GM12878 (cell line): ENCODE measurements at regions not wholly inside any gene's neighbourhood (a gene's known extent, or its start where the extent isn't known, plus 50 kb on each side); places are given as distances from the start of the nearest gene placed in this dataset.

Experiments
- ATAC-seq: fragments of 200-7000 bp; cut with Tn5 transposase; 3 replicates; pipeline ENCODE4 v1.9.1; 2020; ENCODE audit warnings: mild to moderate bottlenecking, moderate library complexity
- BruUV-seq: library from RNA; stranded (reverse); fragments of 400-500 nt; replicated peaks from 2 replicates; lab custom pipeline; 2021; lab: Mats Ljungman, UMichigan
- CTCF ChIA-PET: fragments of 300-600 bp; sonication (Branson Sonifier 250); formaldehyde crosslinking; extraction: SDS; loops from one replicate; lab custom pipeline; 2021; ENCODE audit warnings: inconsistent platforms; lab: Yijun Ruan, JAX
- POLR2A ChIA-PET: fragments of 350-600 bp; formaldehyde crosslinking; extraction: SDS; loops from one replicate; lab custom pipeline; 2021; ENCODE audit warnings: inconsistent platforms; lab: Charles Lee
- RAD21 ChIA-PET: fragments of 300-600 bp; sonication (Branson Sonifier 250); formaldehyde crosslinking; loops from one replicate; lab custom pipeline; 2023; ENCODE audit warnings: antibody characterized with exemption; ENCODE audit not compliant: unreplicated experiment; lab: Charles Lee
- SMC1A ChIA-PET: fragments of 300-600 bp; sonication (Branson Sonifier 250); formaldehyde crosslinking; loops from one replicate; lab custom pipeline; 2023; ENCODE audit not compliant: unreplicated experiment, uncharacterized antibody; lab: Charles Lee
- DNase-seq: peaks from one replicate; pipeline ENCODE4 v3.0.0-alpha.2; 2011; ENCODE audit warnings: low read depth, low spot score
- FAIRE-seq: peaks from 3 replicates; lab custom pipeline; 2011; peaks lifted over from hg19 to GRCh38; lab: Jason Lieb, UNC
- H2AFZ ChIP-seq: 2 replicates; pipeline ENCODE4 v1.6.0; 2011; ENCODE audit warnings: low read depth, low read length, control low read depth; ENCODE audit not compliant: control insufficient read depth
- H3K27ac ChIP-seq: 2 replicates; pipeline ENCODE4 v1.5.1; 2011; ENCODE audit warnings: control low read depth; ENCODE audit not compliant: control insufficient read depth, insufficient read depth
- H3K27me3 ChIP-seq, 2 experiments: replicated peaks in 1 of 2; 2 replicates each; pipeline versions ENCODE4 v1.6.0 to v1.6.1; 2011; ENCODE audit warnings: low read length in 1 of 2; ENCODE audit not compliant: control insufficient read depth in 2 of 2, insufficient read depth in 2 of 2
- H3K36me3 ChIP-seq, 2 experiments: 2 replicates each; pipeline ENCODE4 v1.5.1; 2011; ENCODE audit warnings: low read length in 1 of 2; ENCODE audit not compliant: control insufficient read depth in 2 of 2, insufficient read depth in 2 of 2
- H3K4me1 ChIP-seq: 2 replicates; pipeline ENCODE4 v1.6.1; 2011; ENCODE audit warnings: mild to moderate bottlenecking, low read length, moderate library complexity, mixed read lengths; ENCODE audit not compliant: control insufficient read depth, insufficient read depth
- H3K4me2 ChIP-seq: 2 replicates; pipeline ENCODE4 v1.6.0; 2011; ENCODE audit warnings: control low read depth; ENCODE audit not compliant: control insufficient read depth, insufficient read depth
- H3K4me3 ChIP-seq: fragments of 200-600 bp; sonication (generic); 2 replicates; pipeline ENCODE4 v1.5.1; 2016
- H3K79me2 ChIP-seq: 2 replicates; pipeline ENCODE4 v1.6.0; 2011; ENCODE audit warnings: low read length; ENCODE audit not compliant: control insufficient read depth, insufficient read depth
- H3K9ac ChIP-seq: 2 replicates; pipeline ENCODE4 v1.8.0; 2011; ENCODE audit warnings: low read length, control low read depth, mixed read lengths; ENCODE audit not compliant: control insufficient read depth, insufficient read depth
- H3K9me3 ChIP-seq: replicated peaks from 3 replicates; pipeline ENCODE4 v1.5.1; 2011; ENCODE audit warnings: mild to moderate bottlenecking, low read length; ENCODE audit not compliant: control insufficient read depth, insufficient read depth
- H4K20me1 ChIP-seq: 2 replicates; pipeline ENCODE4 v1.6.0; 2011; ENCODE audit not compliant: control insufficient read depth, insufficient read depth
- MEF2B ChIP-seq: fragments of 450-650 bp; IDR thresholded peaks from 2 replicates; pipeline ENCODE4 v1.6.1; 2018; ENCODE audit warnings: mild to moderate bottlenecking, moderate library complexity; ENCODE audit not compliant: partially characterized antibody, poor library complexity, severe bottlenecking
- NFXL1 ChIP-seq: fragments of 450-650 bp; IDR thresholded peaks from 2 replicates; pipeline ENCODE4 v1.6.1; 2017; ENCODE audit warnings: antibody characterized with exemption, mild to moderate bottlenecking, borderline replicate concordance
- WGBS: methylation state at CpG from one replicate; pipeline ENCODE4 v1.1.6; 2016; ENCODE audit warnings: low lambda C conversion rate; ENCODE audit not compliant: insufficient replicate concordance, insufficient coverage; ENCODE audit errors: missing lambda C conversion rate; 5-methylcytosine and 5-hydroxymethylcytosine counted together
- in situ Hi-C: fragments of 300-500 bp; cut with MboI; formaldehyde crosslinking; loops from 9 replicates; pipeline ENCODE4 v1.14.3; 2018; ENCODE audit warnings: mixed read lengths
- intact Hi-C: fragments of 100-400 bp; cut with micrococcal nuclease; formaldehyde crosslinking; loops from one replicate; pipeline ENCODE4 v1.14.2; 2022; ENCODE audit not compliant: unreplicated experiment
- TF ChIP-seq, protein P1 (sequence below): fragments of 450-650 bp; IDR thresholded peaks from 2 replicates; pipeline ENCODE4 v1.6.1; 2017; ENCODE audit warnings: antibody characterized with exemption, mild to moderate bottlenecking, moderate library complexity
- TF ChIP-seq, protein P2 (sequence below): fragments of 450-650 bp; formaldehyde crosslinking; IDR thresholded peaks from 2 replicates; pipeline ENCODE4 v1.5.0; 2022; ENCODE audit warnings: mild to moderate bottlenecking, missing genetic modification characterization

- in situ Hi-C loops (no loop called here), intact Hi-C loops (no loop called here)
- no peak for FAIRE-seq
- TF ChIP-seq, protein P1, sequence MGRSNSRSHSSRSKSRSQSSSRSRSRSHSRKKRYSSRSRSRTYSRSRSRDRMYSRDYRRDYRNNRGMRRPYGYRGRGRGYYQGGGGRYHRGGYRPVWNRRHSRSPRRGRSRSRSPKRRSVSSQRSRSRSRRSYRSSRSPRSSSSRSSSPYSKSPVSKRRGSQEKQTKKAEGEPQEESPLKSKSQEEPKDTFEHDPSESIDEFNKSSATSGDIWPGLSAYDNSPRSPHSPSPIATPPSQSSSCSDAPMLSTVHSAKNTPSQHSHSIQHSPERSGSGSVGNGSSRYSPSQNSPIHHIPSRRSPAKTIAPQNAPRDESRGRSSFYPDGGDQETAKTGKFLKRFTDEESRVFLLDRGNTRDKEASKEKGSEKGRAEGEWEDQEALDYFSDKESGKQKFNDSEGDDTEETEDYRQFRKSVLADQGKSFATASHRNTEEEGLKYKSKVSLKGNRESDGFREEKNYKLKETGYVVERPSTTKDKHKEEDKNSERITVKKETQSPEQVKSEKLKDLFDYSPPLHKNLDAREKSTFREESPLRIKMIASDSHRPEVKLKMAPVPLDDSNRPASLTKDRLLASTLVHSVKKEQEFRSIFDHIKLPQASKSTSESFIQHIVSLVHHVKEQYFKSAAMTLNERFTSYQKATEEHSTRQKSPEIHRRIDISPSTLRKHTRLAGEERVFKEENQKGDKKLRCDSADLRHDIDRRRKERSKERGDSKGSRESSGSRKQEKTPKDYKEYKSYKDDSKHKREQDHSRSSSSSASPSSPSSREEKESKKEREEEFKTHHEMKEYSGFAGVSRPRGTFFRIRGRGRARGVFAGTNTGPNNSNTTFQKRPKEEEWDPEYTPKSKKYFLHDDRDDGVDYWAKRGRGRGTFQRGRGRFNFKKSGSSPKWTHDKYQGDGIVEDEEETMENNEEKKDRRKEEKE, result no peak
- TF ChIP-seq NFXL1 (no peak), MEF2B (no peak)
- TF ChIP-seq, protein P2, sequence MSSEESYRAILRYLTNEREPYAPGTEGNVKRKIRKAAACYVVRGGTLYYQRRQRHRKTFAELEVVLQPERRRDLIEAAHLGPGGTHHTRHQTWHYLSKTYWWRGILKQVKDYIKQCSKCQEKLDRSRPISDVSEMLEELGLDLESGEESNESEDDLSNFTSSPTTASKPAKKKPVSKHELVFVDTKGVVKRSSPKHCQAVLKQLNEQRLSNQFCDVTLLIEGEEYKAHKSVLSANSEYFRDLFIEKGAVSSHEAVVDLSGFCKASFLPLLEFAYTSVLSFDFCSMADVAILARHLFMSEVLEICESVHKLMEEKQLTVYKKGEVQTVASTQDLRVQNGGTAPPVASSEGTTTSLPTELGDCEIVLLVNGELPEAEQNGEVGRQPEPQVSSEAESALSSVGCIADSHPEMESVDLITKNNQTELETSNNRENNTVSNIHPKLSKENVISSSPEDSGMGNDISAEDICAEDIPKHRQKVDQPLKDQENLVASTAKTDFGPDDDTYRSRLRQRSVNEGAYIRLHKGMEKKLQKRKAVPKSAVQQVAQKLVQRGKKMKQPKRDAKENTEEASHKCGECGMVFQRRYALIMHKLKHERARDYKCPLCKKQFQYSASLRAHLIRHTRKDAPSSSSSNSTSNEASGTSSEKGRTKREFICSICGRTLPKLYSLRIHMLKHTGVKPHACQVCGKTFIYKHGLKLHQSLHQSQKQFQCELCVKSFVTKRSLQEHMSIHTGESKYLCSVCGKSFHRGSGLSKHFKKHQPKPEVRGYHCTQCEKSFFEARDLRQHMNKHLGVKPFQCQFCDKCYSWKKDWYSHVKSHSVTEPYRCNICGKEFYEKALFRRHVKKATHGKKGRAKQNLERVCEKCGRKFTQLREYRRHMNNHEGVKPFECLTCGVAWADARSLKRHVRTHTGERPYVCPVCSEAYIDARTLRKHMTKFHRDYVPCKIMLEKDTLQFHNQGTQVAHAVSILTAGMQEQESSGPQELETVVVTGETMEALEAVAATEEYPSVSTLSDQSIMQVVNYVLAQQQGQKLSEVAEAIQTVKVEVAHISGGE (CRISPR knock-in tag), result no peak
- no peaks in the 10 kb centered on the region for H3K9me3 ChIP-seq
- ATAC-seq, result no peak
- H3K4me2 ChIP-seq, result no peak overlapping the region
- H3K4me3 ChIP-seq, result no peak overlapping the region
- no peak overlapping the region for H3K9ac ChIP-seq
- no peaks in the 10 kb centered on the region; a peak in 1 of 4 replicates for H3K36me3 ChIP-seq
- SMC1A ChIA-PET, result interaction anchor here (0.6 to 1.3 kb wide), 3 partner anchors 11 to 290 kb away, joined by 3 to 7 read pairs (median 4); no protein-coding TSS in a partner anchor
- BruUV-seq, result no TSS peak
- H3K4me1 ChIP-seq, result no peaks in the 10 kb centered on the region
- no peaks in the 10 kb centered on the region for H3K79me2 ChIP-seq
- CTCF ChIA-PET, result no interaction called here
- no peak for DNase-seq
- H3K27ac ChIP-seq, result no peak overlapping the region
- no peaks in the 10 kb centered on the region; the same call in 1 of the 2 replicates for H4K20me1 ChIP-seq
- 100% methylated on average over 2 of the region's 2 CpGs for WGBS
- RAD21 ChIA-PET, result no interaction called here
- H2AFZ ChIP-seq, result no peak overlapping the region
- no peaks in the 10 kb centered on the region for H3K27me3 ChIP-seq
- POLR2A ChIA-PET, result interaction anchor here (0.6 to 0.7 kb wide), 2 partner anchors 701 to 803 kb away, joined by 3 to 4 read pairs; no protein-coding TSS in a partner anchor
These were observed 51.0 kb upstream of the IKBKE start for GRCh38 chr1:206419250-206419649.
